AG04450 (cell line): ENCODE measurements at regions not wholly inside any gene's neighbourhood (a gene's known extent, or its start where the extent isn't known, plus 50 kb on each side); places are given as distances from the start of the nearest gene placed in this dataset.

Experiments
- CTCF ChIA-PET: fragments of 300-600, 350-600 bp; formaldehyde crosslinking; extraction: SDS; loops from one replicate; lab custom pipeline; 2022; ENCODE audit warnings: antibody characterized with exemption, inconsistent platforms; lab: Charles Lee
- POLR2A ChIA-PET: fragments of 350-600 bp; formaldehyde crosslinking; extraction: SDS; loops from one replicate; lab custom pipeline; 2021; ENCODE audit warnings: antibody characterized with exemption, inconsistent platforms; lab: Yijun Ruan, JAX
- DNase-seq: peaks from one replicate; pipeline ENCODE4 v3.0.0-alpha.2; 2011; ENCODE audit warnings: low read depth, low spot score
- H3K27ac ChIP-seq: one replicate; pipeline ENCODE4 v1.5.1; 2012; ENCODE audit warnings: low read depth, low read length, control low read depth
- H3K27me3 ChIP-seq: one replicate; pipeline ENCODE4 v1.6.0; 2012; ENCODE audit warnings: low read length; ENCODE audit not compliant: control insufficient read depth, insufficient read depth
- H3K4me3 ChIP-seq: 2 replicates; pipeline ENCODE4 v1.5.1; 2011; ENCODE audit warnings: mild to moderate bottlenecking, low read depth, low read length, control low read depth
- H3K9me3 ChIP-seq: 2 replicates; pipeline ENCODE4 v1.5.1; 2012; ENCODE audit warnings: low read length; ENCODE audit not compliant: control insufficient read depth, insufficient read depth
- CTCF ChIP-seq: IDR thresholded peaks from 2 replicates; pipeline ENCODE4 v1.5.1; 2011; ENCODE audit warnings: low read depth, low read length, control low read depth, inconsistent platforms

DNA sequence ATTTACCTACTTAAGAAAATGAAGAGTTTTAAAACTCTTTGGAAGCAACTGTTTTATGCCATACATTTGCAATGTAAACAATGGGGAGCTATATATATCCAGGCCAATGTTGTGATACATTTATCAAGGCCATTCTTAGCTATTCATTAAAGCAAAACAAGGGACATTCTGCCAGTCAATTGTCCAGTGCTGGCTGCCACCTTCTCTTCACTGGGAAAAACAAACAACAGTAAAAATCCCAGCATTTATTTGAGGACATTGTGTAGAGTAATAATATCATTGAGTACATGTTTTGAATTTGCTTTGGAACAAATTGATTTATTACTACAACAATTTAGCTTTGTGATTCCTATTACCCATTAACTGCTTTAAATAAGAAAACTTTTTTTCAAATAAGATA, 1107.4 kb downstream of the DTWD2 start:
- Histone ChIP-seq H3K4me3 (no peak overlapping the region), H3K27me3 (no peaks in the 10 kb centered on the region), H3K9me3 (no peaks in the 10 kb centered on the region), H3K27ac (no peak overlapping the region)
- no peak for DNase-seq
- CTCF ChIA-PET: no interaction called here
- TF ChIP-seq CTCF: no peak
- POLR2A ChIA-PET: no interaction called here

GRCh38 chr5:117877731-117878130, 1110.6 kb downstream of the DTWD2 start:
- no peaks in the 10 kb centered on the region for H3K27me3 ChIP-seq
- no peak for TF ChIP-seq CTCF
- no peak for DNase-seq
- H3K27ac ChIP-seq: no peak overlapping the region
- no peak overlapping the region for H3K4me3 ChIP-seq
- CTCF ChIA-PET: no interaction called here
- no peaks in the 10 kb centered on the region for H3K9me3 ChIP-seq
- POLR2A ChIA-PET: no interaction called here

GRCh38 chr5:117872798-117873368, 1115.5 kb downstream of the DTWD2 start:
- POLR2A ChIA-PET: no interaction called here
- CTCF ChIA-PET: no interaction called here
- DNase-seq: no peak
- TF ChIP-seq CTCF: no peak
- H3K27me3 ChIP-seq: no peaks in the 10 kb centered on the region
- no peak overlapping the region for H3K27ac ChIP-seq
- no peaks in the 10 kb centered on the region for H3K9me3 ChIP-seq
- no peak overlapping the region for H3K4me3 ChIP-seq

GRCh38 chr5:117869596-117869995, 1118.8 kb downstream of the DTWD2 start:
- H3K27ac ChIP-seq: no peak overlapping the region
- no peak overlapping the region for H3K4me3 ChIP-seq
- no peak for DNase-seq
- no peak for TF ChIP-seq CTCF
- H3K9me3 ChIP-seq: no peaks in the 10 kb centered on the region
- CTCF ChIA-PET: no interaction called here
- POLR2A ChIA-PET: no interaction called here
- no peaks in the 10 kb centered on the region for H3K27me3 ChIP-seq

GRCh38 chr5:117863586-117864296, 1124.6 kb downstream of the DTWD2 start:
- Histone ChIP-seq H3K27me3 (no peaks in the 10 kb centered on the region), H3K27ac (no peak overlapping the region), H3K4me3 (no peak overlapping the region), H3K9me3 (no peaks in the 10 kb centered on the region)
- no peak for DNase-seq
- POLR2A ChIA-PET: no interaction called here
- TF ChIP-seq CTCF: no peak
- CTCF ChIA-PET: no interaction called here
